ENCODE measurements at regions not wholly inside any gene's neighbourhood (a gene's known extent, or its start where the extent isn't known, plus 50 kb on each side); places are given as distances from the start of the nearest gene placed in this dataset.

- TF ChIP-seq, protein P1, sequence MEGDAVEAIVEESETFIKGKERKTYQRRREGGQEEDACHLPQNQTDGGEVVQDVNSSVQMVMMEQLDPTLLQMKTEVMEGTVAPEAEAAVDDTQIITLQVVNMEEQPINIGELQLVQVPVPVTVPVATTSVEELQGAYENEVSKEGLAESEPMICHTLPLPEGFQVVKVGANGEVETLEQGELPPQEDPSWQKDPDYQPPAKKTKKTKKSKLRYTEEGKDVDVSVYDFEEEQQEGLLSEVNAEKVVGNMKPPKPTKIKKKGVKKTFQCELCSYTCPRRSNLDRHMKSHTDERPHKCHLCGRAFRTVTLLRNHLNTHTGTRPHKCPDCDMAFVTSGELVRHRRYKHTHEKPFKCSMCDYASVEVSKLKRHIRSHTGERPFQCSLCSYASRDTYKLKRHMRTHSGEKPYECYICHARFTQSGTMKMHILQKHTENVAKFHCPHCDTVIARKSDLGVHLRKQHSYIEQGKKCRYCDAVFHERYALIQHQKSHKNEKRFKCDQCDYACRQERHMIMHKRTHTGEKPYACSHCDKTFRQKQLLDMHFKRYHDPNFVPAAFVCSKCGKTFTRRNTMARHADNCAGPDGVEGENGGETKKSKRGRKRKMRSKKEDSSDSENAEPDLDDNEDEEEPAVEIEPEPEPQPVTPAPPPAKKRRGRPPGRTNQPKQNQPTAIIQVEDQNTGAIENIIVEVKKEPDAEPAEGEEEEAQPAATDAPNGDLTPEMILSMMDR (IDR thresholded peaks at IDR 0.05), result no peak
- TF ChIP-seq POLR2A (IDR thresholded peaks at IDR 0.05), result no peak
Measured at GRCh38 chr19:14320253-14320652, 61.0 kb upstream of the ADGRE5 start.

All from thyroid gland (tissue), 4 donors.